Sigmoid colon (tissue), 4 donors: ENCODE measurements at regions not wholly inside any gene's neighbourhood (a gene's known extent, or its start where the extent isn't known, plus 50 kb on each side); places are given as distances from the start of the nearest gene placed in this dataset.

ENCODE experiments used
- CTCF ChIP-seq, 4 experiments: fragments of 450-650 bp in 3 of 4; fragments of 200-600 bp in 1 of 4; IDR thresholded peaks; one replicate each; pipeline ENCODE4 v1.5.1; 2016 to 2019; ENCODE audit warnings: antibody characterized with exemption in 4 of 4, mild to moderate bottlenecking in 3 of 4, moderate library complexity in 2 of 4
- POLR2A ChIP-seq, 2 donors: fragments of 450-650 bp; IDR thresholded peaks; one replicate each; pipeline ENCODE4 v1.6.1; 2016; ENCODE audit warnings: antibody characterized with exemption in 2 of 2, mild to moderate bottlenecking in 2 of 2, moderate library complexity in 2 of 2
- POLR2AphosphoS5 ChIP-seq, 4 donors: sonication (generic); formaldehyde crosslinking; IDR thresholded peaks; one replicate each; pipeline ENCODE4 v1.6.1; 2017; ENCODE audit warnings: antibody characterized with exemption in 4 of 4

- no peak for TF ChIP-seq CTCF (IDR thresholded peaks at IDR 0.05)
- no peak for TF ChIP-seq POLR2A (IDR thresholded peaks at IDR 0.05)
- no peak for TF ChIP-seq POLR2AphosphoS5 (IDR thresholded peaks at IDR 0.05)
These were observed 217.5 kb downstream of the MACC1 start for GRCh38 chr7:19999681-20000080.
